HFFc6 (cell line): ENCODE measurements at regions not wholly inside any gene's neighbourhood (a gene's known extent, or its start where the extent isn't known, plus 50 kb on each side); places are given as distances from the start of the nearest gene placed in this dataset.

Experiments
- DNase-seq: peaks from one replicate; pipeline ENCODE4 v3.0.0-alpha.2; 2018
- H3K27ac Mint-ChIP-seq: 2 replicates; pipeline ENCODE4 v1.8.0; 2020; ENCODE audit warnings: mild to moderate bottlenecking, mixed read lengths
- H3K27me3 Mint-ChIP-seq: 2 replicates; pipeline ENCODE4 v1.8.0; 2021; ENCODE audit warnings: mild to moderate bottlenecking, moderate library complexity, mixed read lengths; ENCODE audit not compliant: insufficient read depth
- H3K36me3 Mint-ChIP-seq: 2 replicates; pipeline ENCODE4 v1.8.0; 2021; ENCODE audit warnings: low read depth, mixed read lengths
- H3K4me1 Mint-ChIP-seq: 2 replicates; pipeline ENCODE4 v1.8.0; 2020; ENCODE audit warnings: low read depth, mixed read lengths
- H3K4me3 Mint-ChIP-seq: 2 replicates; pipeline ENCODE4 v1.8.0; 2020; ENCODE audit warnings: mild to moderate bottlenecking, moderate library complexity, mixed read lengths
- H3K9me3 Mint-ChIP-seq: 2 replicates; pipeline ENCODE4 v1.8.0; 2020; ENCODE audit warnings: mild to moderate bottlenecking, mixed read lengths
- TF ChIP-seq, protein P1 (sequence below): fragments of 200-600 bp; sonication (generic); IDR thresholded peaks from 2 replicates; pipeline ENCODE4 v1.5.0; 2021; ENCODE audit warnings: antibody characterized with exemption, mild to moderate bottlenecking

GRCh38 chr2:129488376-129488775 is 491.1 kb upstream of the RAB6C start:
- Mint-ChIP-seq H3K4me3 (no peak overlapping the region), H3K9me3 (peaks cover 57% of the 10 kb centered on the region), H3K4me1 (no peaks in the 10 kb centered on the region), H3K27me3 (no peaks in the 10 kb centered on the region; the same call in 1 of the 2 replicates), H3K36me3 (peaks cover 4% of the 10 kb centered on the region; the same call in 1 of the 2 replicates), H3K27ac (no peak overlapping the region)
- TF ChIP-seq, protein P1, sequence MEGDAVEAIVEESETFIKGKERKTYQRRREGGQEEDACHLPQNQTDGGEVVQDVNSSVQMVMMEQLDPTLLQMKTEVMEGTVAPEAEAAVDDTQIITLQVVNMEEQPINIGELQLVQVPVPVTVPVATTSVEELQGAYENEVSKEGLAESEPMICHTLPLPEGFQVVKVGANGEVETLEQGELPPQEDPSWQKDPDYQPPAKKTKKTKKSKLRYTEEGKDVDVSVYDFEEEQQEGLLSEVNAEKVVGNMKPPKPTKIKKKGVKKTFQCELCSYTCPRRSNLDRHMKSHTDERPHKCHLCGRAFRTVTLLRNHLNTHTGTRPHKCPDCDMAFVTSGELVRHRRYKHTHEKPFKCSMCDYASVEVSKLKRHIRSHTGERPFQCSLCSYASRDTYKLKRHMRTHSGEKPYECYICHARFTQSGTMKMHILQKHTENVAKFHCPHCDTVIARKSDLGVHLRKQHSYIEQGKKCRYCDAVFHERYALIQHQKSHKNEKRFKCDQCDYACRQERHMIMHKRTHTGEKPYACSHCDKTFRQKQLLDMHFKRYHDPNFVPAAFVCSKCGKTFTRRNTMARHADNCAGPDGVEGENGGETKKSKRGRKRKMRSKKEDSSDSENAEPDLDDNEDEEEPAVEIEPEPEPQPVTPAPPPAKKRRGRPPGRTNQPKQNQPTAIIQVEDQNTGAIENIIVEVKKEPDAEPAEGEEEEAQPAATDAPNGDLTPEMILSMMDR: no peak
- no peak for DNase-seq

GRCh38 chr2:129490641-129491040 is 488.8 kb upstream of the RAB6C start:
- H3K9me3 Mint-ChIP-seq: peaks cover 53% of the 10 kb centered on the region
- H3K27ac Mint-ChIP-seq: no peak overlapping the region
- H3K4me1 Mint-ChIP-seq: no peaks in the 10 kb centered on the region
- H3K36me3 Mint-ChIP-seq: peaks cover 4% of the 10 kb centered on the region; the same call in 1 of the 2 replicates
- TF ChIP-seq, protein P1: no peak
- DNase-seq: no peak
- H3K4me3 Mint-ChIP-seq: no peak overlapping the region
- H3K27me3 Mint-ChIP-seq: no peaks in the 10 kb centered on the region

- TF ChIP-seq, protein P1: no peak
- Mint-ChIP-seq H3K27me3 (no peaks in the 10 kb centered on the region), H3K4me3 (no peak overlapping the region), H3K9me3 (peaks cover 53% of the 10 kb centered on the region), H3K27ac (no peak overlapping the region), H3K4me1 (no peaks in the 10 kb centered on the region), H3K36me3 (peaks cover 4% of the 10 kb centered on the region; the same call in 1 of the 2 replicates)
- DNase-seq: no peak
These were observed 488.2 kb upstream of the RAB6C start for GRCh38 chr2:129491308-129491707.

- Mint-ChIP-seq H3K27me3 (no peaks in the 10 kb centered on the region), H3K9me3 (peaks cover 47% of the 10 kb centered on the region), H3K36me3 (peaks cover 4% of the 10 kb centered on the region; the same call in 1 of the 2 replicates), H3K4me1 (no peaks in the 10 kb centered on the region), H3K27ac (no peak overlapping the region), H3K4me3 (no peak overlapping the region)
- TF ChIP-seq, protein P1: no peak
- no peak for DNase-seq
These were observed 486.9 kb upstream of the RAB6C start for GRCh38 chr2:129492548-129492947.

DNA sequence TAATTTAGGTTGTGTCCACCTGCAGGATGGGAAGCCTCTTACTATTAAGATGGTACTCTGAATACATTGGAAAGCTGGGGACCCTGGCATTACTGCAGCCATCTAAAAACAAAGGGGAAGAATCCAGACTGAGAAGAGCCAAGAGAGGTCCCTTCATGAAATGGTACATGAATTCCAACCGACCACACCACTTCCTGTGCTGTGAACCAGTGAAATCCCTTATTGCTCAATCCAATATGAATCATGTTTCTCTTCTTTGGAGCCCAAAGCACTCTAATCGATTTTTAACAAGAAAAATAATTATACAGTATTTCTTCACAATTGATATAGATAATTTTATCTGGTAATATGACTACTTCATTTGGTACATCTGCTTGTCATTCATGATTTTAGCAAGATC is 479.7 kb upstream of the RAB6C start:
- Mint-ChIP-seq H3K4me1 (no peaks in the 10 kb centered on the region), H3K27ac (no peak overlapping the region), H3K4me3 (no peak overlapping the region), H3K9me3 (peaks cover 32% of the 10 kb centered on the region), H3K27me3 (no peaks in the 10 kb centered on the region), H3K36me3 (0 out of 2 replicates have a peak, but pooled peaks cover 4% of the 10 kb centered on the region)
- DNase-seq: no peak
- TF ChIP-seq, protein P1: no peak

DNA sequence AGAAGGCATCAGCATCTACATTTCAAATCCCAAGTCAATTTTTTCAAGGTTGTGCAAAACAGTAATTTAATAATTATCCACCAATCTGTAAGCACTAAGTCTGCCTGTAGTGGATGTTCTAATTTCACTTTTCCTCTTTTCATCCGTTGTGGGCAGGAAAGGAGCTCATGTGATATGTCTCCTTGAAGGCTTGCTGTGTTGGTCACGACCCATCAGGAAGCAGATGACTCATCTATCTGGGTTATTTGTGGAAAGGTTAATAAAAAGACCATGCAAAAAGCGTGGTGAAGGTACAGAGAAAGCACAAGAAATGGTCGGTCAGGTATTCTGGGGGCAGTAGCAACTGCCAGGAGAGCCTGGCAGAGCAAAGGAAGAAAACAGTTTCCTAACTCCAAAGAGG is 476.7 kb upstream of the RAB6C start:
- TF ChIP-seq, protein P1: no peak
- H3K4me1 Mint-ChIP-seq: no peaks in the 10 kb centered on the region
- no peak overlapping the region for H3K4me3 Mint-ChIP-seq
- H3K36me3 Mint-ChIP-seq: 0 out of 2 replicates have a peak, but pooled peaks cover 4% of the 10 kb centered on the region
- H3K27ac Mint-ChIP-seq: no peak overlapping the region
- peaks cover 34% of the 10 kb centered on the region for H3K9me3 Mint-ChIP-seq
- H3K27me3 Mint-ChIP-seq: no peaks in the 10 kb centered on the region
- DNase-seq: no peak
